ENCODE measurements at regions not wholly inside any gene's neighbourhood (a gene's known extent, or its start where the extent isn't known, plus 50 kb on each side); places are given as distances from the start of the nearest gene placed in this dataset.

DNA sequence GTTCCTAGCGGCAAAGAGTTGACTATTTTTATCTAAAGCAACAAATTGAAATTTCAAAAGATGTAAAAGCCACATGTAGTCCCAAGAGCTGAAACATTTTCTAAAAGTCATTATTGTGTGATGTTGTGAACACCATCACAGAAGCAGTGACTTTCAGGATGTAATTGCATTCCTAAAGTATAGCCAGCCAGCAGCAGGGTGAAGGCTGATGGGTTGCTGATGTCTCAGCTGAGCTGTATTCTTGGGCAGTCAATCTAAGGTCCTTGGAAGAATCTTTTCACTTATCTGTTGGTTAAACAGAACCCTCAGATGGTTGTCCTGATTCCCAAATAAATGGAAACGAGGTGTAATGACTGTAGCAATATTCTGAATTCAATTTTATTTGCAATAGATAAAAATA, 237.4 kb upstream of the WWC1 start:
- DNase-seq, result no peak

DNA sequence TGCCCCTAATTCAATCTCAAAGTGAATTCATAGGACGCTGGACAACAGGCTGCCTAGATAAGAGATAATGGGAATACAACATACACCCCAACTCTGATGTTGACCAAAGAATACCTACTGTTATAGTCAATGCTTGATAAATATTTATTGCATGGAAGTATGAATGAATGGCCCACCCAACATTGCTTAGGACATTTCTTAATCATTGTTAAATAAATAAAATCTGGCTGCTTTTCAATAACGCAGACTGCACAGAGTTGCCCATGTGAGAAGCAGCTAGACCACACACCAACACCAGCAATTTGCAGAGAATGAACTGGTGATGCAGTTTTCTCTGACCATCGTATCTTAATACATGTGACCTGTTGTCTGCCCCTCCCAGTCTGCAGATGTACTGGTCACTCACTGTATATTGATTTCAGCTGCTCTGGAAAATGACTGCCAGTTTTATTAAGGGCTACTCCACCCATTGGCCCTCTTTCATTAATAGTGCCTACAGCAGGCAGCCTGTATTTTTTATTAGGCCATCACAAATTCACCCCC, 236.2 kb upstream of the WWC1 start:
- no peak for DNase-seq

DNA sequence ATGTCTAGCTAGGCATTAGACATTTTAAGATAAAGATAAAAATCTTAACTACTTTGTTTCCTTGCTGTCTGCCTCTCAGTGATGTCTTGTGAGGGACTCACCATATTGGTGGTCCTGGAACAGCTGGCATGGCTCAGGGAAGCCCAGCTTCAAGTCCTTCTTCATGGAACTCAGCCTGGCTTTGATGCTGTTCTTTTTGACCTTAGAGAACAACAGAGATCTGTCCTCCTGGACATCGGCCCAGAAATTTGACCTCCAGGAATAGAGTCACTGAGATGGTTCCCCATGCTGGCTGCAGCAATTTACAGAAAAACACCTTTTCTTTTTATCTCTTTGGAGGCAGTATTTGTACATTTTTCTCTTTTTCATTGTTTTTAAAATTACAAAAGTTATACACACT, 235.5 kb upstream of the WWC1 start:
- no peak for DNase-seq

DNA sequence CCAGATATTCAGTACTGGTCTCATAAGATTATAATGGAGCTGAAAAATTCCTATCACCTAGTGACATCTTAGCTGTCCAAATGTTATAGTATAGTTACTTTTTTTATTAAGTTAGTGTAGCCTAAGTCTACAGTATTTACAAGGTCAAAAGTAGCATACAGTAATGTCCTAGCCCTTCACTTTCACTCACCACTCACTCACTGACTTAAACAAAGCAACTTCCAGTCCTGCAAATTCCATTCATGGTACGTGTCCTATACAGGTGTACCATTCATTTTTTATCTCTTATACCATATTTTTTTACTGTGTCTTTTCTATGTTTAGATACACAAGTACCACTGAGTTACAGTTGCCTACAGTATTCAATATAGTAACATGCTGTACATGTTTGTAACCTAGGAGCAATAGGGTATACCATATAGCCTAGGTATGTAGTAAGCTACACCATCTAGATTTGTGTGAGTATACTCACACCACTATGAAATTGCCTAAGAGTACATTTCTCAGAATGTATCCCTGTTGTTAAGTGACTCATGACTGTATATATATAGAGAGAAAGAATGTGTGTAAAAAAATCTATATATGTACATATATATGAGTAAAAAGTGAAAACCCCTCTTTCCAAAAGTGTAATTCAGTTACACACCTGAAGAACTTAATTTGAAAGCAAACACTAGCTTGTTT, 234.8 kb upstream of the WWC1 start:
- no peak for DNase-seq

DNA sequence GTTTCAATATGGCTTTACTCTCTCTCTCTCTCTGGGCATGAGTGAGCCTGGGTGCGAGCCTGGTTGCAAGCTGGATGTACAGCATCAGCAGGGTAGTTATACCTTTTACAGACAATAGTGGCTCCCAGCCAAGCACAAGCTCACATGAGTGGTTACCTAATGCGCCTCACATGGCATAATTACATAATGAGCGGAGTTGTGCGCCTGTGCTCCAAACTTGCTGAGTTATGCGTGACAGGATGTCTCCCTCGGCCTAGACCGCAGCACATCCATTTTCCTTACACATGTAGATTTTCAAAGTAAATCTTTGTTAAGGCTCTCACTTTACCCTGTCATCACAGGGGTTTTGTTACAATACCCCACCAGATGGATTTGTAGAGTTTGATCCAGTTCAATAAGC, 233.5 kb upstream of the WWC1 start:
- DNase-seq, result no peak

DNA sequence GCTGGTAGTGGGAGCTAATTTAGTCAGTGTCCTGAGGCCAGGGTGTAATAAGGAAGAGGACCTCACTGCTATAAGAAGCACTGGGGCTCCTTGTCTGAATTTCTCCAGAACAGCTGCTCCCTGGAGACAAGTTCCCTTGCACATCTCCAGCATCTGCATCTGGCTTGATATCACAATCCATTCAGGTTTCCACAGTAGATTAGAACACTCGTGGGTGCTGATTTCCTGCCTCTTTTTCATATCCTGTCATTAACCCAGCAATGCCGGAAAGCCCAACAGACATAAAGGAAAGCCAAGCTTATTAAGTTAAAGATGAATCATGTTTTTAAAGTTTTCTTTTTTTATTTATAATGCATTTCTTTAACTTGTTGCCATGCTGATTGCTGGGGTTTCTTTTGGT, 232.3 kb upstream of the WWC1 start:
- no peak for DNase-seq

DNA sequence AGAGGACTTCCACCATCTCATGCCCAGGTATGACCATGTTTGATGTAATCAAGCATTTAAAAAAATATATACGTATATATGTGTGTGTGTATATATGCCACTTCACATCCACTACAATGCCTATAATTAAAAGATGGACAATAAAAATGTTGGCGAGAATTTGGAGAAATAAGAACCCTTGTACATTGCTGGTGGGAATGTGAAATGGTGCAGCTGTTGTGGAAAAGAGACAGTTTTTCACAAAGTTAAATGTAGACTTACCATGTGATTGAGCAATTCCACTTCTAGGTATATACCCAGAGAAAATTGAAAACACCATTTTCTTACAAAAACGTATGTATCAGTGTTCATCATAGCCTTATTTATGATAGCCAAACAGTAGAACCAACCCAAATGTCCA, 229.2 kb upstream of the WWC1 start:
- no peak for DNase-seq

DNA sequence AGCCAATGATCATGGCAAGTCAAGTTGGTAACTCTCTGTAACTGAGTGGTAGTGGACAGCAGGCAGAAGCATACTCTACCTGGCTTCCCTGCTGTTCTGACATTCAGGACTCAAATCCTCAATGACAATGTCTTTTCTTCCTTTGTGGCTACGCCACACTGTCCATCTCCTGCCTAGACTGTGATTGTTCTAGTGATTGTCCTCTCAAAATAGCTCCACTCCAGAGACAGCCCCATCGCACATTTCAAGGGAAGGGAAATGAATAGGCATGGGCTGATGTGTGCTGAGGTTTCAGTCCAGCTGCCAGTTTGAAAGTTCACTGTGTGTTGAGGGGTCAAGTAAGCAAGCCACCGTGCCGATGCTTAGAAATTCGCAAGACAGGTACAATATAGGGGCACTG, 227.0 kb upstream of the WWC1 start:
- DNase-seq, result no peak

DNA sequence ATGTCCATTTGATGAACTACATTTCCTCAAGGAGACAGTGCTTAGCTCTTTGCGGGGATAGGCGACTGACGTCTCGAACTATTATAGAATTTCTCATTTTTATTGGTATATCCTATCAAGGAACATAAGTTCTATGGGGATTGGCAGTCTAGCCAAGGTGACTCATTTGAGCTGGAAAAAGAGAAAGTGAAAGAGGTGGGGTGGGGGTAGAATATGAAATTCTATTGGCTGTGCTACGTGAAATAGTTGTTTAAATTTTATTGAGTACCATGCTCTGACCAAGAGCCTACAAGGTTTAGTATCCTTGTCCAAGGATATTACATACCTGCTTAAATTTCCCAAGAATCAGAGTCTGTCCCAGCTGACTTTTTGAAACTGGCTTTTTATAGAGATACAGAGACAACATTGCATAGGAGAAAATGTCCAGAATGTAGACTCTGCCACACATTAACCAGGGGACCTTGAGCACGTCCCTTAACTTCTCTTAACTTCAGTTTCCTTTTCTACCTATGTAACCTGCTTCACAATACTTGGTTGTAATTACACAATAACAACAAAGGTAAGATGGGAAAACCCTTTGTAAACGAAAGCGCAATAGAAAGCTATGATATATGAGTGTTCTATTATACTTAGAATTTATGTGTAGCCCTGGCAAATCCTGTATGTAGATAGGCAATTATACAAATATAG, 226.4 kb upstream of the WWC1 start:
- no peak for DNase-seq

DNA sequence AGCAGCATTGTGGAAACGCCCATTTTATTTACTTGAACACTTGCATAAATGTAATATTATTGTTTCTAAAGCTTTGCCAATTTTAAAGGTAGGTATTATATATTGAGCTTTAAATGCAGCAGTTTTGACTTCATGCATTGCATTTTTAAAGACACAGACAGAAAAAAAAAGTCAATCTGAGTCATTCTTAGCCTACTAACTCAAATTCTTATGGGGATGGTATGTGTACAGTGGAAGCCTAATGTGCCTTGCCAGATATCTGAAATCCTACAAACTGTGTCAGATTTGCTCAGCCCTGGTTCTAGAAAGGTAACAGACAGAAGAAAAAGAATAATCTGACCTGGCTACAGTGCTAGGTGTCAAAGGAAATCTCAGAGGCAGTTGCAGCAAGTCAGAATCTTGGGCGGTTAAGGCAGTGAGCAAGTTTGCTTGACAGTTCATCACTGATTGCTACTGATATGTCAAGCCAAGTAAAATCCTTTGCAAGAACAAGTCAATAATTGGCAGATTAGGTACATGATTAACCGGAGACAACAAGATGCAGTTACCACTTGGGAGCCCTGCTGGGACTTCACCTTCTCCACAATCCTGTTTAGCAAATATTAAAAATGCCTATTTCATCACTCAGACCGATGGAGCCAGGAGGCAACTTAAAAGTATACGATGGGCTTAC, 224.8 kb upstream of the WWC1 start:
- DNase-seq, result no peak

DNA sequence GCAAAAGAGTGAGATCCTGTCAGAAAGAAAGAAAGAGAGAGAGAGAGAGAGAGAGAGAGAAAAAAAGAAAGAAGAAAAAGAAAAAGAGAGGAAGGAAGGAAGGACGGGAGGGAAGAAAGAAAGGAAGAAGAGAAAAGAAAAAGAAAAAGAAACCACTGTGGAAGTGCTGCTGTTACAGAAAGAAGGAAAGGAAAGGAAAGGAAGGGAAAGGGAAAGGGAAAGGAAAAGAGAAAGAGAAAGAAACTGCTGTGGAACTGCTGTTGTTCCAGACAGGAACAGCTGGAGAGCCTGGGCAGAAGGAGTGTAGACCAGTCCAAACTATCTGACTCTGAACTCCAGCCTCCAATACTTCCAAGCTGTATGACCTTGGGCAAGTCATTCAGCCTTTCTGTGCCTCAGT, 220.7 kb upstream of the WWC1 start:
- no peak for DNase-seq

DNA sequence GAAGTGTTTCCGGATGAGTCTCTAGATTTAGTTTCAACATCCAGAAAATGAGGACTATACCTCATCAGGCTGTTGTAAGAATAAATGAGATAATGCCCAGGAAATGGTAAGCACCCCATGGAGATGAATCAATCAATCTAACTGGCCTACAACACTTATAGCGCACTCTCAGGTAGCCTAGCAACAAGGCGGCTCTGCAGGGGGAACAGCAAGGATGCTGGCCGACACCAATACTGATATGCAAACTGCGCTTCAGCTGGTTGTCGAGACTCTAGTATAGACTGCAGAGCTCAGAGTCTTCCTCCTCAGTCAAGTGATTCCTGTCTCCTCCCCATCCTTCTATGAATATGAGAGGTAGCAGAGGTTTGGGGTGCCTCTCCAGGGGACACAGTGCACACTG, 218.8 kb upstream of the WWC1 start:
- no peak for DNase-seq

DNA sequence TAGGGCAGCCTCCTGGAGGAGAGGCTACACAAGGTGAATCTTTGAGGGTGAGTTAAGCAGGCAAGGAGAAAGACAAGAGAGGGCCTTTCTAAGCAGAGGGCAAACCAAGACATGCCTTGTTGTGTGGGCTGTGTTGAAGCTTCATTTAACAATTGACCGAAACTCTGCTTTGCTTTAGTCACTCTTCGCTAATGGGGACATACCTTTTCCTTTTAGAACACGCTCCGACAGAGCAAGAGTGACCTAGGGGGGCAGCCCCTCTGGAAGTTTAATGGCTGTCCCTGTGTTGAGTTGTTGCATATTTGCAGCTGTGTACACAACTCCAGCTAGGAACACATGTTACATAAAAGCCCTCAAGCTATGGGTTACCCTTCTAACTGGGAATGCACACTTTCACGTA, 218.1 kb upstream of the WWC1 start:
- no peak for DNase-seq

DNA sequence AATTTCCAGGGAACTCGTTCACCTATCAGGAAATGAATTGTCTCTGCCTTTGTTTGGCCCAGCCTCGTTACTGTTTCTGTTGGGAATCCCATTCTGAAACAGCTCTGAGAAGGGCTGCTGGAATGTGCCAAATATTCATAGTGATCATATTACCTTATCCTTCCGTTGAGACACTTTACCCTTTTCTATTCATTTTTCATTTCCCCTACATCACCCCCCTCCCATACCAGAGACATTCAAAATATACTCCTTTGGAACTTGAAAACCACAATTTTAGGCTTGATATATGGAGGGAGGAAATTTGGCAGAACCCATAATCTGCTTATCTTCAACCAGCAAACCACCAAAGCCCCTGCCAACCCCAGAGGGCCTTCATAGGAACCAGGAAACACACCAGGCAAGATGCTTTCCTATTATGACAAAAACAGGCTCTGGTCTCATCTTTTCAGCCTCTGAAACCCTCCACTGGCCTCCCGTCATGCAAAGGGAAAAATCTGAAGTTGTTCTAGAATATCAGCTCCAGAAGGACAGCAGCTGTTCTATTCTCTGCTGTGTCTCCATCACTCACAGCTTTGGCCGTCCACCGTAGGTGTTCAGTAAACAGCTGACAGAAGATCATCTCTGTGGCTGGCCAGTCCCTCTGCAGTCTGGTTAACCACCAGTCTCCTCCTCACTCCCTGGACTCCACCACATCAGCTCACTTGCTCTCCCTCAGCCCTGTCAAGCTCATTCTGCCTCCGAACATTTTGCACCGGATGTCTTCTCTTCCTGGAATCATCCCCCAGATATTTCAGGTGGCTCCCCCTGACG, 217.2 kb upstream of the WWC1 start:
- DNase-seq, result no peak

DNA sequence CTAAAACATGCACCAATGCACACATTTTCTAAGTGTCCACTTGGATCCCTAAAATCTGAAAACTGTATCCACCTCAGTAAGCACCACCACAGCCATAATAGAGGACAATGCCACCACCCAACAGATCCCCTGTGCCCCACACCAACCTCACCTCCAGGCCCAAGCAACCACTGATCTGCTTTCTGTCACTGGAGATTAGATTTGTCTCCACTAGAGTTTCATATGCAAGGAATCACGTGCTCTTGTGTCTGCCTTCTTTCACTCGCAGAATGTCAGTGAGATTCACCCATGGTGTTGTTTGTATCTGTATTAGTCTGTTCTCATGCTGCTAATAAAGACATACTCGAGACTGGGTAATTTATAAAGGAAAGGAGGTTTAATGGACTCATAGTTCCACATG, 216.1 kb upstream of the WWC1 start:
- no peak for DNase-seq

DNA sequence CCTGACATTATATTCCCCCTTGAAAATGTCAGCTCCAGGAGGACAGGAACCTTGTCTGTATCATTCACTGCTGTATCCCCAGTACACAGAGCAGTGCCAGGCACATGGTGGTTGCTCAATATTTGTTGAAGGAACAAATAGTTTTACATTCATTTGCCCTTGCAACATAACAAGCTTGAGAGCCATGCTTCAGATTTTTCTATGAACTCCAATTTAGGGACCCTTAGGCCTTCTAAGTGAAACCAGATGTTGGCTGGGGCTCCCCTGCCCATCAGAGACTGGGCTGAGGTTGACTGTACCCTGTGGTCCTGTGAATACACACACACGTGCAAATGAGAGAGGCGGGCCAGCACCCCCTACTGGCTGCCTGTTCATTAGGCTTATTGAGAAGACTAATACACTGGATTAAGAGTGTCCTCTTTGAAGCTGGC, 214.9 kb upstream of the WWC1 start:
- DNase-seq, result no peak

DNA sequence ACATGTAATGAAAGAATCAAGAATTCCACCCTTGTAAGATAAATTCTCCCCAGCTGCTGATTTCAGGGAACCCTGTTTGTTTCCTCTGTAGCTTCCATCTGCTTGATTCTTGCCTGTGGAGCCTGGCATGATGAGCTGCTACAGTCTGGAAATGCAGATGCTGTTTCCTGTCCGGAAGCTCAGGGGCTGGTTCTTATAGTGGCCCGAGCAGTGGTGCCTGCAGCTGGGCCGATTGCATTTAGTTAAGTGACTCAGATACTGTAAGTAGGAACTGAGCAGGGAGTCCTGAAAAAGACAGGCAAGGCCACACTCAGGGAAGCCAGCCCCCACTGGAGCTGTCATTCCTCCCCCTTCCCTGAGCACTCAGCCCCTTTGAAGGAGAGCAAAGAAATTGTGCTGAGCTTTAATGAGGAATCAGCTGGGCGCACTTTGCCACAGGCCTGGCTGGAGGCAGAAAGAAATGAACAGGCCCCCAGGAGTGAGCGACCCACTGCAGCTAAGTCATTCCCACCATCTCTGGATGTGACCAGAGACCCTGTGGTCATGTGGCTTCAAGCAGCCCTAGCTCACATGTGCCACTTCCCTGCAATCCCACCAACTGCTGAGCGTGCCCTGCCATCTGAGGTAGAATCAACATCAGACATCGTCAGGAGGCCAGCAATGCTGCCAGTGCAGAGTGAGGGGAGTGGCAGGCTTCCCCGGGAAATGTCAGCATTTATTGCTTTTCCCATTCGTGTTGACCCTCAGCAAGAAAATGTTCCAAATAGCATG, 206.0 kb upstream of the WWC1 start:
- DNase-seq, result no peak

DNA sequence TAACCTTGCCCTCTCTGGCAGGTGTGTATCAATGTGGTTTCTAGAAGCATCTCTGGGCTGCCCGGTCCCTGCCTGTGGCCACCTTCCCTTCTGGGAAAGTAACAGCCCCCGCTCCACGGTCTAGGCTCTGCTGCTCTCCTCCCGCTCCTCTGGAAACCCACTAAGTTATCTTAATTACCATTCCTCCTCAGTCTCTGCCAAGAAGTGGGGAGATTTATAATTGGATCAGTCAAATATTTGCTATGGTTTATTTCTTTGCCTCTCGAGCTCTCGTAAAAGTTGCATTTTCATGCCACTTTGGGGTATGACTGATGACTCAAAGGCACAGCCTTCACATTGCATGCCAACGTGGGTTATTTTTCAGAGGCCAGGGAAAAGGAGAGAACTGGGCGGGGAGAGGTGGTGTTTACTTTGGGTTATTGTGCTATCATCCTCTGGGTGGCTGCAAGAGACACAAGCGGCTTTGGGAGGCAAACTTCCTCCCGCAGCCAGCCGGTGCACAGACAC, 205.3 kb upstream of the WWC1 start:
- no peak for DNase-seq

DNA sequence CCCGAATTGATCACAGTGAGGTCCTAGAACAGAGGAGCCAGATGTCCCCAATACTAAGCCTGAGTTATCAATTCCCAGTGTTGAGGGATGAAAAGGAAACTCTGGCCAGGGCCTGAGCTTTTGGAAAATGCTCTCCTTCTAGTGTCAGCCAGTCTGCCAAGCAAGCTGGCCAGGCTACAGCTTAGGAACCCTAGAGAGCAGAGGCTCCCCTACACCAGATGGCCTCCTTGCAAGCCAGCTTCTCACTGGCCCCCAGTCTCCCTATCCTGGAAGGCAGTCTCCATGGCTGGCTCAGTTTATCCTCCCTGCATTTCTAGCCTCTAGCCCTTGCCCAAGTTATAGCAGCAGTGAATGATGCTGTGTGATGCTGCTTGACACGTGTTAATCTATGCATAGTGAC, 204.7 kb upstream of the WWC1 start:
- DNase-seq, result no peak

DNA sequence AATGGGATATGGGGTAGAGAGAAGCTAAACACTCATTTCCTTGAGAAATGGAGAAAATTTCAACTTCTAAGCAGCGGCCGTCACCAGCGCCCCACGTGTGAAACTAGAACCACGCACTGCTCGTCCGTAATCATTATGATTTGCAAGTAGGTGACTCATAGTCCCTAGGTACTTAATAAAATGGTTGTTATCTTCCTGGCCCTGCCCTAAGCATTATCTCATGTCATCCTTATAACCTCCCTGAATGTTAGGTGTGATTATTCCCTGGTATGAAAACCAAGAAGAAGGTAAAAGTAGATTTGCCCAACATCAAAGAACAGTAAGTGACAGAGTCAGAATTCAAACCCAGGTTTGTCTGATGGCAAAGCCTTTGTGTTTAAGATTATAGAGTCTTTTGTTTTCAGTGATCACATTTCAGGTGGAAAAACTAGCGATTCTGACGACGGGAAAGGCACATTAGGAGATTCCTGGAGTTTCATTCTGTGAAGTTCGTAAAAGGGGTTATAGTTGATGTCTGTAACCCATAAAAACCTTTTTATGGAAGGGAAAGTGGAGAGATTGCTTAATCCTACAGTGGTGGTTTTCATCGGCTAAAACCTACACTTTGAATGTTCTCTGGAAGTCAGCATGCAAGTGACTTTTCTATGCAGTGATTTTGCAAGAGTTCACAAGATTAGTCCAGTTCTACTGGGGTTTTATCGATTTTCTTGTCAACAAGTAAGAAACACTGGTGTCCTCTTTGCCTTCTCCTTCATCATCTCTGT, 202.9 kb upstream of the WWC1 start:
- DNase-seq, result no peak

DNA sequence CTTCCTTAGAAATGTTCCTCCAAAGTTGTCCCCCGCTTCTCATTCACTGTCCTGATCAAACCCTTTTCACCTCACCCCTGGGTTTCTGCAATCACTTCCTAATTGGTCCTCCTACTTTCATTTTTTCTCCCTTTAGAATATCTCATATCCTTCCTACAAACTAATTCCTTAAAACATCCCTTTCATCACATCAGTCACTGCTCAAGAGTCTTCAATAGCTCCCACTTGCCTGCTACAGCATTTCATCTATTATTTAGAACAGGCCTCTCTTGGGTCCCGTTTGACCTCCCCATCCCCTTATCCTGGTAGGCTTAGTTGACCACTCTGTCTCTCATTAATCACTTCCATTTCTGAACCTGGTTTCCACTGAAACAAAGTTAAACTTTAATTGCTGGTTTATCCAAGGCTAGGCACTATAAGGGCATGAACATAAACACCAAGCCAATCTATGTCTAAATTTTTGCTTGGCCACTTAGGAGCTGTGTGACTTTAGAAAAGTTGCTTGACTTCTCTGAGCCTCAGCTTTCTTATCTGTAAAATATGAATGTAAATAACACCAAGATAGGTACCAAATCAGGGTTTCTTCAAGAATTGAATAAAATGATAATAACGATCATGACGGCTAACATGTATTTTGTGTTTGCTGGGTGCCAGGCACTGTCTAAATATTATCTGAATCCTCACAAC, 202.1 kb upstream of the WWC1 start:
- no peak for DNase-seq
